ENCODE measurements at regions not wholly inside any gene's neighbourhood (a gene's known extent, or its start where the extent isn't known, plus 50 kb on each side); places are given as distances from the start of the nearest gene placed in this dataset.

DNA sequence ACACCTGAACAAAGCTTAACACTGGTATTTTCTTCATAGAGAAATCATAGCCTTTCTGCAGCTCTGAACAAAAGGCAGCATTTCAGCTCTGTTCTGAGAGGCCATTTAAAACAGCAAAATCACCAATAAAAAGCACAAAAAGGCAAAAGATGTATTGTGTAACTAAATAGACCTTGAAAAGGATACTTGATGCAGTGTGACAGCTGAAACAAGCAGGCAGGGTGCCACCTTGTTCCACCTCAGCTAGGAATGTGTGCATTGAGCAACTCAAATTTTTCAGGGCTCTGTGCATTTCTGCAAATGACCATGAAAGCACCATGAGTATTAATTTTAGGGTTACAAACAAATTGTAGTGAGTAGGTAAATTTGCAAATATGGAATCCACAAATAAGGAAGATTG, 65.8 kb downstream of the RHOU start:
- Mint-ChIP-seq H3K27me3 (ENCODE audit: insufficient read depth, low read depth, poor library complexity) (peaks cover 6% of the 10 kb centered on the region), H3K9me3 (no peaks in the 10 kb centered on the region), H3K4me3 (no peak overlapping the region), H3K36me3 (ENCODE audit: low read depth) (no peaks in the 10 kb centered on the region), H3K4me1 (peaks cover 15% of the 10 kb centered on the region), H3K27ac (no peak overlapping the region)
- Histone ChIP-seq H3K27me3 (ENCODE audit: insufficient read depth) (no peaks in the 10 kb centered on the region), H3K27ac (ENCODE audit: low read depth) (no peak overlapping the region), H2AFZ (no peak overlapping the region), H3K79me2 (replicated peaks; ENCODE audit: insufficient read depth) (no peaks in the 10 kb centered on the region), H3K4me3 (no peak overlapping the region), H4K20me1 (replicated peaks; ENCODE audit: insufficient read depth) (no peaks in the 10 kb centered on the region), H3K4me1 (ENCODE audit: insufficient read depth) (peaks cover 14% of the 10 kb centered on the region), H3K4me2 (no peak overlapping the region), H3F3A (replicated peaks; ENCODE audit: low read depth) (no peaks in the 10 kb centered on the region), H3K36me3 (ENCODE audit: insufficient read depth) (no peaks in the 10 kb centered on the region), H3K9me2 (ENCODE audit: insufficient read depth) (no peaks in the 10 kb centered on the region)
- ATAC-seq, result no peak
- DNase-seq (ENCODE audit: low spot score), result no peak
- TF ChIP-seq REST (IDR thresholded peaks at IDR 0.05; ENCODE audit: unreplicated experiment) (no peak), STAT1 (IDR thresholded peaks at IDR 0.05; ENCODE audit: unreplicated experiment) (no peak), CREB1 (CRISPR knock-in tag; IDR thresholded peaks at IDR 0.05; ENCODE audit: low read depth) (no peak), EZH2 (IDR thresholded peaks at IDR 0.05; ENCODE audit: low read depth, unreplicated experiment) (no peak), ZNF331 (CRISPR knock-in tag; IDR thresholded peaks at IDR 0.05; ENCODE audit: low read depth) (no peak)
- TF ChIP-seq, protein P1, sequence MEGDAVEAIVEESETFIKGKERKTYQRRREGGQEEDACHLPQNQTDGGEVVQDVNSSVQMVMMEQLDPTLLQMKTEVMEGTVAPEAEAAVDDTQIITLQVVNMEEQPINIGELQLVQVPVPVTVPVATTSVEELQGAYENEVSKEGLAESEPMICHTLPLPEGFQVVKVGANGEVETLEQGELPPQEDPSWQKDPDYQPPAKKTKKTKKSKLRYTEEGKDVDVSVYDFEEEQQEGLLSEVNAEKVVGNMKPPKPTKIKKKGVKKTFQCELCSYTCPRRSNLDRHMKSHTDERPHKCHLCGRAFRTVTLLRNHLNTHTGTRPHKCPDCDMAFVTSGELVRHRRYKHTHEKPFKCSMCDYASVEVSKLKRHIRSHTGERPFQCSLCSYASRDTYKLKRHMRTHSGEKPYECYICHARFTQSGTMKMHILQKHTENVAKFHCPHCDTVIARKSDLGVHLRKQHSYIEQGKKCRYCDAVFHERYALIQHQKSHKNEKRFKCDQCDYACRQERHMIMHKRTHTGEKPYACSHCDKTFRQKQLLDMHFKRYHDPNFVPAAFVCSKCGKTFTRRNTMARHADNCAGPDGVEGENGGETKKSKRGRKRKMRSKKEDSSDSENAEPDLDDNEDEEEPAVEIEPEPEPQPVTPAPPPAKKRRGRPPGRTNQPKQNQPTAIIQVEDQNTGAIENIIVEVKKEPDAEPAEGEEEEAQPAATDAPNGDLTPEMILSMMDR (conservative IDR thresholded peaks at IDR 0.05; ENCODE audit: low read depth in 2 of 2), result no peak
- TF ChIP-seq, protein P2, sequence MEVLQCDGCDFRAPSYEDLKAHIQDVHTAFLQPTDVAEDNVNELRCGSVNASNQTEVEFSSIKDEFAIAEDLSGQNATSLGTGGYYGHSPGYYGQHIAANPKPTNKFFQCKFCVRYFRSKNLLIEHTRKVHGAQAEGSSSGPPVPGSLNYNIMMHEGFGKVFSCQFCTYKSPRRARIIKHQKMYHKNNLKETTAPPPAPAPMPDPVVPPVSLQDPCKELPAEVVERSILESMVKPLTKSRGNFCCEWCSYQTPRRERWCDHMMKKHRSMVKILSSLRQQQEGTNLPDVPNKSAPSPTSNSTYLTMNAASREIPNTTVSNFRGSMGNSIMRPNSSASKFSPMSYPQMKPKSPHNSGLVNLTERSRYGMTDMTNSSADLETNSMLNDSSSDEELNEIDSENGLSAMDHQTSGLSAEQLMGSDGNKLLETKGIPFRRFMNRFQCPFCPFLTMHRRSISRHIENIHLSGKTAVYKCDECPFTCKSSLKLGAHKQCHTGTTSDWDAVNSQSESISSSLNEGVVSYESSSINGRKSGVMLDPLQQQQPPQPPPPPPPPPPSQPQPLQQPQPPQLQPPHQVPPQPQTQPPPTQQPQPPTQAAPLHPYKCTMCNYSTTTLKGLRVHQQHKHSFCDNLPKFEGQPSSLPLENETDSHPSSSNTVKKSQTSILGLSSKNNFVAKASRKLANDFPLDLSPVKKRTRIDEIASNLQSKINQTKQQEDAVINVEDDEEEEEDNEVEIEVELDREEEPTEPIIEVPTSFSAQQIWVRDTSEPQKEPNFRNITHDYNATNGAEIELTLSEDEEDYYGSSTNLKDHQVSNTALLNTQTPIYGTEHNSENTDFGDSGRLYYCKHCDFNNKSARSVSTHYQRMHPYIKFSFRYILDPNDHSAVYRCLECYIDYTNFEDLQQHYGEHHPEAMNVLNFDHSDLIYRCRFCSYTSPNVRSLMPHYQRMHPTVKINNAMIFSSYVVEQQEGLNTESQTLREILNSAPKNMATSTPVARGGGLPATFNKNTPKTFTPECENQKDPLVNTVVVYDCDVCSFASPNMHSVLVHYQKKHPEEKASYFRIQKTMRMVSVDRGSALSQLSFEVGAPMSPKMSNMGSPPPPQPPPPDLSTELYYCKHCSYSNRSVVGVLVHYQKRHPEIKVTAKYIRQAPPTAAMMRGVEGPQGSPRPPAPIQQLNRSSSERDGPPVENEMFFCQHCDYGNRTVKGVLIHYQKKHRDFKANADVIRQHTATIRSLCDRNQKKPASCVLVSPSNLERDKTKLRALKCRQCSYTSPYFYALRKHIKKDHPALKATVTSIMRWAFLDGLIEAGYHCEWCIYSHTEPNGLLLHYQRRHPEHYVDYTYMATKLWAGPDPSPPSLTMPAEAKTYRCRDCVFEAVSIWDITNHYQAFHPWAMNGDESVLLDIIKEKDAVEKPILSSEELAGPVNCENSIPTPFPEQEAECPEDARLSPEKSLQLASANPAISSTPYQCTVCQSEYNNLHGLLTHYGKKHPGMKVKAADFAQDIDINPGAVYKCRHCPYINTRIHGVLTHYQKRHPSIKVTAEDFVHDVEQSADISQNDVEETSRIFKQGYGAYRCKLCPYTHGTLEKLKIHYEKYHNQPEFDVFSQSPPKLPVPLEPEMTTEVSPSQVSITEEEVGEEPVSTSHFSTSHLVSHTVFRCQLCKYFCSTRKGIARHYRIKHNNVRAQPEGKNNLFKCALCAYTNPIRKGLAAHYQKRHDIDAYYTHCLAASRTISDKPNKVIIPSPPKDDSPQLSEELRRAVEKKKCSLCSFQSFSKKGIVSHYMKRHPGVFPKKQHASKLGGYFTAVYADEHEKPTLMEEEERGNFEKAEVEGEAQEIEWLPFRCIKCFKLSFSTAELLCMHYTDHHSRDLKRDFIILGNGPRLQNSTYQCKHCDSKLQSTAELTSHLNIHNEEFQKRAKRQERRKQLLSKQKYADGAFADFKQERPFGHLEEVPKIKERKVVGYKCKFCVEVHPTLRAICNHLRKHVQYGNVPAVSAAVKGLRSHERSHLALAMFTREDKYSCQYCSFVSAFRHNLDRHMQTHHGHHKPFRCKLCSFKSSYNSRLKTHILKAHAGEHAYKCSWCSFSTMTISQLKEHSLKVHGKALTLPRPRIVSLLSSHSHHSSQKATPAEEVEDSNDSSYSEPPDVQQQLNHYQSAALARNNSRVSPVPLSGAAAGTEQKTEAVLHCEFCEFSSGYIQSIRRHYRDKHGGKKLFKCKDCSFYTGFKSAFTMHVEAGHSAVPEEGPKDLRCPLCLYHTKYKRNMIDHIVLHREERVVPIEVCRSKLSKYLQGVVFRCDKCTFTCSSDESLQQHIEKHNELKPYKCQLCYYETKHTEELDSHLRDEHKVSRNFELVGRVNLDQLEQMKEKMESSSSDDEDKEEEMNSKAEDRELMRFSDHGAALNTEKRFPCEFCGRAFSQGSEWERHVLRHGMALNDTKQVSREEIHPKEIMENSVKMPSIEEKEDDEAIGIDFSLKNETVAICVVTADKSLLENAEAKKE (CRISPR knock-in tag; IDR thresholded peaks at IDR 0.05), result no peak

All from GM23338 (cell line).